T-helper 1 cell (primary cell): ENCODE measurements at regions not wholly inside any gene's neighbourhood (a gene's known extent, or its start where the extent isn't known, plus 50 kb on each side); places are given as distances from the start of the nearest gene placed in this dataset.

Source experiments
- DNase-seq, 5 donors: peaks; one replicate each; pipeline ENCODE4 v3.0.0-alpha.2; 2012 to 2020

GRCh38 chr6:165944002-165944466 lies 223.6 kb downstream of the TBXT start:
- DNase-seq: no peak

GRCh38 chr6:165941786-165942185 lies 225.9 kb downstream of the TBXT start:
- DNase-seq: no peak

GRCh38 chr6:165941249-165941775 lies 226.3 kb downstream of the TBXT start:
- no peak for DNase-seq

DNA sequence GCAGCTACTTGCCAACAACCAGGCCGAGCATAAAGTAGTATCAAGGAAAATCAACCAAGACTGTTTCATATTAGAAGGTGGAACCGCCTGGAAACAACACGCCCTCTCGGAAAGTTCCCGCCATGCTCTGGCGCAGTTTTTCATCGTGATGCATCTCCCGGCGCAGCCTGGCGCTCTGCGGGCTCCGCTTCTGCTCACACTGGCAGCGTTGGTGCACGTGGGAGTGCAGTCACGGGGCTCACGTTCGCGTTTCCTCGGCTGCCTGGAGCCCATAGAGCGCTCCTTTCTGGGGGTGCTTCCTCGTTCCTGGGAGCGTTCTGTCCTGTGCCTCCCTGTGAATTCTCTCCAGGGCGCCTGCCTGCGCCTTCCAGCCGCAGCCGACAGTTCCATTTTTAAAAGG lies 227.3 kb downstream of the TBXT start:
- no peak for DNase-seq

- DNase-seq: no peak
Observed at GRCh38 chr6:165939601-165940290, 227.9 kb downstream of the TBXT start.

- DNase-seq: no peak
Observed at GRCh38 chr6:165939047-165939446, 228.6 kb downstream of the TBXT start.

DNA sequence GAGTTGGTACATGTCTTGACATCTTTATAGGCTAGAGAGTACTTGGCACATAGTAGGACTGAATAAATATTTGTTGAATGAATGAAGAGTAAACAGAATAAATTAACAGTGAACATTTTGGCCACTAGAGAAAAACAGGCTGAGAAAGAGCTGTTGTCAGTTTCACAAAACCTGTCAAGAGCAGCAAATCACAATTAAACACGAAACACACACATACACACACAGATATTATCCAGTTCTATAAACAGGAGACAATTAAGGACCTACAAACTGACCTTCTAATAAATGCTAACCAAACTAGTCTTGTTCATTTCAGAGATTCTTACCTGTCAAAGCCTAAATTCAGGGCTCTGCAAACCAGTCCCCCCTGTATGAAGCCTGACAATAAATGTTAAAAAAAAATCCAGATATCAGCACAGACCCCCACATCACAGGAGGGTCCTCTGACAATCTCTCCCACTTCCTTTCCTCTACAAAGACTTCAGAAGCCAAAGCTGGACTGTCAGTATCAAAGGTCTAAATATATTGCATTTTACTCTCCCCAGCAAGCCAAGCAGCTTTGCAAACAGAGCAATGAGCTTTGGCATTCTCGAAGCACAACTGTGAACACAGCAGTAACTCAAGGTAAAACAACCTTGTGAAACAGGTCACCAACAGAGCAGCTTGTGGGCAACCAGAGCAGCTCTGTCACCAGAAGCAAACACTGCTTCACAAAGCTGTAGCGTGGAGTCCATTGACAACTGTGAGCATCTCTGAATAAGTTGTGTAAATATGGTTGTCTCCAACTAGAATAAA lies 229.9 kb downstream of the TBXT start:
- DNase-seq: no peak

GRCh38 chr6:165936660-165937059 lies 231.0 kb downstream of the TBXT start:
- DNase-seq: no peak

DNA sequence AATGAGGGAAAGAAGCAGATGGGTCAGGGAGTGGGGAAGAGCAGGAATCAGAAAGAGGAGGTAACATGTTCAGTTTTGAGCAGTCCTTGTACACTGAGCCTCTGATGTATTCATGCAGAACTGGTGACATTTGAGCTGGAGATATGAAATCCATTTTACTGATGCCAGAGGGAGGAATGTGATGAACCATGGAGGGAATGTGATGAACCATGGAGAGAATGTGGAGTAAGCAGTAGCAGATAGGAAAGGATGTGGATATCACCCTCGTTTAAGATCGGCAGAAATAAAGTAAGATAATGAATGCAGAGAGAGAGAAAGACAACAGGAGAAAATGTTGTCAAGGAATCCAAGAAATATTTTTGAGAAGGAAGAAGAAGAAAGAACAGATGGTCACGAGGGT lies 231.6 kb downstream of the TBXT start:
- DNase-seq: no peak

DNA sequence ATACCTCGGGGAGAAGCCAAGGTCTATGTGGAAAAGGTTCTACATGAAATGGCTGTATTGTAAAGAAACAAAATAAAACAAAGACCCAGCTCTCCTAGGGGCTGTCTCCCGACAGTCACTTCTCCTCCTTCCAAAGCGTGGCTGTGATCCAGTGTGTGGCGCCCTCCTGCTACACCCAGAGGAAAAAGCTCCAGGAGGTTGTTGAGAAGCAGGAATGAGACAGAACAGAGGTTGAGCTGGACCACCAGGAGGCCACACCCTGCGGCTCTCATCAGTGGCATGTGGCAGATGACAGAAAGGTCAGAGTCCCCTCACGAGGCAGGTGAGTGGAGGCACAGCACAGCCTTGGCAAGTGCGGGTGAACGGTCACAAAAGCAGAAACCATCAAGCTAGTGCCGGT lies 236.0 kb downstream of the TBXT start:
- DNase-seq: no peak

DNA sequence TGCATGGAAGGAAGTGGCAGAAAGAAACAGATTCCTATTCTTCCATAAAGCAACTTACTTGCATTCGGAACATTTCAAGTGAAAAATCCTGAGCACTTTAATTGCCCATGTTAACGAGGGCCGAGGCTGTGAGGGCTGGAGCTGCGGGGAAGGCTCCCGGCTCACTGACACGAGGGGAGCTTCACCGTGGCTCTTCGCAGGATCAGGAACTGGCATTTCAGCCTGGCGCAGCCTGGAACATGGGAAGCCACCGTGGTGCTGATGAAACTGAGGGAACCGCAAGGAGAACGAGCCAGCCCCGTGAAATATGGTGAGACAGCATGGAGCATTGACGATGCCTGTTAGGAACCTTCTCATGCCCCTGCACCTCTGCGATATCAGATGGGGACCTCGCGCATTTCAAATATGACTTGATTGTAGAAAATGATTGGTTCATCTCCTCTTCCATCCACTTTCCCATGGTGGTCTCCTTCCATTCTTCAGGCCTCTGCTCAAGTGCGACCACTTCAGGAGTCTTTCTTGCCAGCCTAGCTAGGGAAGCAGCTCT lies 236.9 kb downstream of the TBXT start:
- DNase-seq: no peak

DNA sequence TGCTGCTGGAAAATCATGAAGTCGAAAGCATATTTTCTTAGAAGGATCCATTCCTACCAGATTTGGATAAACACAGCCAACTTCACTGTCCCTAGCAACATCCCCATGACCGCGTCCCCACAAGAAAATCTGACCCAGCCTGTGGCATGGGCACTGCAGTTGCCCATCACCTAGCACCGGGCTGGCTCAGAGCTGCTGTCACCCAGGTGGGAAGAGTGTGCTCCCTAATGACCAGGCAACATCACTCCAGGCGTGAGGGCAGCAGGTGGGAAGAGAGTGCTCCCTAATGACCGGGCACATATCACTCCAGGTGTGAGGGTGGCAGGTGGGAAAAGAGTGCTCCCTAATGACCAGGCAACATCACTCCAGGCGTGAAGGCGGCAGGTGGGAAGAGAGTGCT lies 238.0 kb downstream of the TBXT start:
- DNase-seq: no peak

DNA sequence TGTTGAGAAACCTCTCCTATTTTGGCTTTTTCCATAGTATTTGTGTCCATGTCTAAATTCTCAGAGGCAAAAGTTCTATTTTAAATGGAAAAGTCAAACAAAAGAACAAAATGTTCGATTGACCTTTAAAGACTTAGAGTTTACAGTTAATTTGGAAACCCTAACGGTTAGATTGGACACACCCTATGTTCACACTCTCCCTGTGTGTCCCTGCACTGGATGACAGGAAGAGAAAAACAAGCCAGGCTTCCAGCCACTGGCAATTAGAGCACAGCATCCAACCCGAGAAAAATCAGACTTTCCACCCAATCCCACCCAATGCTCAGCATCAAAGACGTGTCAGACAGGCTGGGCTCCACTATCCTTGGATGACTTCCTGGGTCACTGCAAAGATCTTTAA lies 241.3 kb downstream of the TBXT start:
- DNase-seq: no peak

GRCh38 chr6:165925474-165926156 lies 242.0 kb downstream of the TBXT start:
- no peak for DNase-seq

- no peak for DNase-seq
Observed at GRCh38 chr6:165922309-165922794, 245.3 kb downstream of the TBXT start.

GRCh38 chr6:165920896-165921671 lies 246.6 kb downstream of the TBXT start:
- DNase-seq: no peak

DNA sequence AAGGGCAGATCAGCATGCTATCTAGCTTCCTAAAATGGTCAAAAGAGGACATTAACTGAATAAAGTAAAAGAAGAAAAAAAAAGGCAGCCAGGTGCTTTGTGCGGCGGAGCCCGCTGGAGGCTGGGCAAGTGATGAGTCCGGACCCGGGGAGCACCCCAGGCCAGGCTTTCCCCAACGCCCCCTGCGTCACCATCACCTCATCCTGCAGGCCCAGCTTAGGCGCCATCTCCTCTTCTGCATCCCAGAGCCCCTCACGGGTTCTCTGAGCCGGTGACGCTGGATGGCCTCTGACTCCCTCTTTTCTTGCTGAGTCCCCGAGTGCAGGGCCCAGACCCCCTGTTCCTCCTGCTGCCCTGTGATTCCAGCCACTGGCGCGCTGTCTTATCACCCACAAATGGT lies 250.1 kb downstream of the TBXT start:
- DNase-seq: no peak

DNA sequence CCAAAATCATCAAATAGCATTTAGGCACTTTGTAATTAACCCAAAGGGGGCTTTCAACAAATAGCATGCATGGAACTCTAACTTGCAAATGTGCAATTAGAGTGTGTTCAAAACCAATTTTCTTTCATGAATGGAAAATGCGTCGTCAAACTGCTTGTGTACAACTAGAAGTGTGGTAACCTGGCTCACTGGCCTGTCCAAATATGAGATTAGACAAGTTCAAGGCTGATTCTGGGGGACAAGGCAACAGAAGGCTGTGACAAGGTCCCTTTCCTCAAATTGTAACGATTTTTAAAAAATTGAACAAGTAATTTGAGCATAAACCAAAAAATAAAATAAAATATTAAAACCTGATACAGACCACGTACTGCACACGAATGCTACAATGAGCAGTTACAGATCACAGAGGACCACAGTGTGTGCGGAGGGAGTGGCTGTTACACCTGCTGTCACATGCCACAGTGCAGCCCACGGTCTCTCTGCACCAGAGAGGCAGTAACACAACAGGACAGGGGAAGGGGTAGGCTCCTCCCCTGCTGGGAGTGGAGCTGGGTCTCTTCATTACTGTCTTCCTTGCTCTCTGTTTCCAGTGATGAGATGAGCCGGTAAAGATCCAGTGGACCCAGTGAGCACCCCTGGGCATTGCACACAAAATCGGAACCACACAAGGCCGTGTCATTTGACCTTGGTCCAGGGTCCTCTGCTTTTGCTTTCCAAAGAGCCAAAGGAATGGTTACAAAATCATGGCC lies 252.2 kb upstream of the PDE10A start:
- no peak for DNase-seq

DNA sequence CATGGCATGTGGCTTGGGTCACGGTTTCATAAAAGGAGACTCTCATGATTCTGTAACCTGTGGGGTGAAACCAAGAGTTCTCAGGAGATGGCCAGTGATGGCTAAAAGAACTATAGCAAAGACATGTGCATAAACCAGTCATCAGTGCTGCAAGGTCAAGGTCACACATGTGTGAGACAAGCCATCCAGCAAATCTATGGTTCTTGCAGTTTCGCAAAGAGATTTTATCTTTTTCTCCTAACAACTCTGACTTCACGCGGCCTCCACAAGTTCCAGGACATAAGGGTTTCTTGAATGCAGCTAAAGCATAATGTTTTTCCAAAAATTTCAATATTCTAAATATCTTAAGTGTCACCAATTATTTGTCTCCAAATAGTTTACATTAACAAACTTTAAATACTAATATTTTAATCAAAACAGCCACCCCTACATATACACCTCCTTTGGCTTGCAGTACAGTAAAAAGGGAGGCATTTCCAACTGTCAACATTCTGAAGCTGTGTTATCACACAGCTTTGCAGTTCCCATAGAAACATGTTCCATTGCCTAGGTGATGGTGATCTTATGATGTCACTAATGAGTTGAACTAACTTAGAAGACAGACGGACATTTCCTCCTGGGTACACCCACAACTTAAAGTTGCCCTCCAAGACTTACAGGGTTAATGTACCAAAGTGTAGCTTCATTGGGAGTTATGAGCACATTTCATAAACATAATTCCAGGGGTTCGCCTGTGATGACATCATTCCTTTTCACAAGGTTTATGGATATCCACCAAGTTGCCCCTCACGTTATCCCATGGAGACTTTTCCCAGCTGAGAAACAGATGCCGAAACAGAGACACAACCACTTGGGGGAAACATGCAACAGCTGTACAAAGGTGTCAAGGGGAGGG lies 250.9 kb upstream of the PDE10A start:
- no peak for DNase-seq
